Common myeloid progenitor, CD34-positive (primary cell): ENCODE measurements at regions not wholly inside any gene's neighbourhood (a gene's known extent, or its start where the extent isn't known, plus 50 kb on each side); places are given as distances from the start of the nearest gene placed in this dataset.

Experiments
- CTCF ChIA-PET: fragments of 350-600 bp; sonication (Branson Sonifier 250); formaldehyde crosslinking; loops from one replicate; lab custom pipeline; 2021; ENCODE audit warnings: antibody characterized with exemption; lab: Charles Lee
- POLR2A ChIA-PET: fragments of 350-600 bp; sonication (Branson Sonifier 250); formaldehyde crosslinking; loops from one replicate; lab custom pipeline; 2021; ENCODE audit warnings: antibody characterized with exemption; lab: Charles Lee
- DNase-seq, 3 donors: peaks; one replicate each; pipeline versions ENCODE4 v3.0.0 to v3.0.0-alpha.2; 2013
- H3K27ac ChIP-seq, 2 experiments: 1 replicate in 1 of 2; 2 replicates in 1 of 2; pipeline ENCODE4 v1.7.0; 2013; ENCODE audit warnings: inconsistent platforms in 2 of 2, low read length in 2 of 2, mild to moderate bottlenecking in 2 of 2, low read depth in 1 of 2, moderate library complexity in 1 of 2; ENCODE audit not compliant: severe bottlenecking in 2 of 2, insufficient read depth in 1 of 2, poor library complexity in 1 of 2
- H3K27me3 ChIP-seq, 5 experiments: replicated peaks in 2 of 5; 1 replicate in 3 of 5; 2 replicates in 2 of 5; pipeline versions ENCODE4 v1.6.1 to v1.7.0; 2013; ENCODE audit warnings: low read length in 4 of 5, mild to moderate bottlenecking in 2 of 5, moderate library complexity in 2 of 5, inconsistent platforms in 1 of 5; ENCODE audit not compliant: insufficient read depth in 5 of 5, control insufficient read depth in 4 of 5
- H3K36me3 ChIP-seq, 4 experiments: 1 replicate in 2 of 4; 2 replicates in 2 of 4; pipeline versions ENCODE4 v1.6.1 to v1.7.0; 2013; ENCODE audit warnings: low read length in 3 of 4, control low read depth in 1 of 4, mild to moderate bottlenecking in 1 of 4; ENCODE audit not compliant: control insufficient read depth in 4 of 4, insufficient read depth in 4 of 4
- H3K4me1 ChIP-seq, 4 experiments: 1 replicate in 3 of 4; 2 replicates in 1 of 4; pipeline versions ENCODE4 v1.6.1 to v1.7.1; 2013; ENCODE audit warnings: low read length in 3 of 4, mild to moderate bottlenecking in 3 of 4, control low read depth in 1 of 4, inconsistent platforms in 1 of 4, moderate library complexity in 1 of 4; ENCODE audit not compliant: control insufficient read depth in 4 of 4, insufficient read depth in 4 of 4; ENCODE audit errors: control extremely low read depth in 1 of 4
- H3K4me3 ChIP-seq, 7 experiments: 1 replicate in 4 of 7; 2 replicates in 3 of 7; pipeline versions ENCODE4 v1.5.1 to v1.7.0; 2013; ENCODE audit warnings: mild to moderate bottlenecking in 7 of 7, low read length in 6 of 7, moderate library complexity in 6 of 7, inconsistent platforms in 2 of 7, low read depth in 2 of 7, control low read depth in 1 of 7; ENCODE audit not compliant: insufficient read depth in 4 of 7, control insufficient read depth in 1 of 7; ENCODE audit errors: extremely low read depth in 1 of 7
- H3K9me3 ChIP-seq, 5 experiments: 1 replicate in 4 of 5; 2 replicates in 1 of 5; pipeline versions ENCODE4 v1.6.1 to v1.7.1; 2013; ENCODE audit warnings: low read length in 4 of 5, mild to moderate bottlenecking in 2 of 5, inconsistent platforms in 1 of 5, low read depth in 1 of 5, moderate library complexity in 1 of 5; ENCODE audit not compliant: control insufficient read depth in 4 of 5, insufficient read depth in 2 of 5; ENCODE audit errors: control extremely low read depth in 1 of 5
- WGBS: methylation state at CpG from one replicate; pipeline ENCODE4 v1.1.5; 2013; ENCODE audit not compliant: insufficient coverage; 5-methylcytosine and 5-hydroxymethylcytosine counted together

- H3K27me3 ChIP-seq = peaks cover 0 to 2% (median 0%) of the 10 kb centered on the region in 5 experiments
- 94% methylated on average over 3 of the region's 8 CpGs for WGBS
- peaks cover 0 to 17% (median 3%) of the 10 kb centered on the region in 4 experiments for H3K4me1 ChIP-seq
- H3K27ac ChIP-seq = no peak overlapping the region
- no peak for DNase-seq
- CTCF ChIA-PET = no interaction called here
- POLR2A ChIA-PET = no interaction called here
- H3K36me3 ChIP-seq = no peaks in the 10 kb centered on the region
- no peak overlapping the region for H3K4me3 ChIP-seq
- no peaks in the 10 kb centered on the region for H3K9me3 ChIP-seq
Observed at GRCh38 chr4:138696771-138697170, 318.8 kb upstream of the NOCT start.

GRCh38 chr4:138696058-138696457 is 319.5 kb upstream of the NOCT start:
- Histone ChIP-seq H3K27ac (no peak overlapping the region), H3K36me3 (no peaks in the 10 kb centered on the region), H3K9me3 (peaks cover 0 to 2% (median 0%) of the 10 kb centered on the region in 5 experiments), H3K4me3 (no peak overlapping the region), H3K27me3 (peaks cover 0 to 2% (median 0%) of the 10 kb centered on the region in 5 experiments), H3K4me1 (peaks cover 0 to 17% (median 3%) of the 10 kb centered on the region in 4 experiments)
- POLR2A ChIA-PET = no interaction called here
- no CpG with 5 or more reads among the region's 2 CpGs for WGBS
- no peak for DNase-seq
- CTCF ChIA-PET = no interaction called here

- Histone ChIP-seq H3K4me1 (peaks cover 0 to 11% (median 3%) of the 10 kb centered on the region in 4 experiments), H3K9me3 (peaks cover 0 to 2% (median 0%) of the 10 kb centered on the region in 5 experiments), H3K4me3 (no peak overlapping the region), H3K36me3 (no peaks in the 10 kb centered on the region), H3K27me3 (peaks cover 0 to 2% (median 0%) of the 10 kb centered on the region in 5 experiments), H3K27ac (no peak overlapping the region)
- ChIA-PET CTCF (interaction anchor here (0.6 to 0.9 kb wide), 3 partner anchors 10 to 16 kb away, joined by 3 to 4 read pairs (median 3); no protein-coding TSS in a partner anchor), POLR2A (no interaction called here)
- DNase-seq = no peak
- 100% methylated on average over 2 of the region's 3 CpGs for WGBS
Observed at GRCh38 chr4:138693526-138693925, 322.1 kb upstream of the NOCT start.

GRCh38 chr4:138692411-138692810 is 323.2 kb upstream of the NOCT start:
- H3K4me1 ChIP-seq = peaks cover 0 to 4% (median 0%) of the 10 kb centered on the region in 4 experiments
- H3K27me3 ChIP-seq = peaks cover 0 to 2% (median 0%) of the 10 kb centered on the region in 5 experiments
- no peaks in the 10 kb centered on the region for H3K36me3 ChIP-seq
- no peak overlapping the region for H3K27ac ChIP-seq
- H3K4me3 ChIP-seq = no peak overlapping the region
- DNase-seq = no peak
- ChIA-PET CTCF (interaction anchor here (1.9 kb wide), 1 partner anchor 11 kb away, joined by 10 read pairs; no protein-coding TSS in a partner anchor), POLR2A (no interaction called here)
- peaks cover 0 to 2% (median 0%) of the 10 kb centered on the region in 5 experiments for H3K9me3 ChIP-seq

- ChIA-PET CTCF (interaction anchor here (1.4 kb wide), 1 partner anchor 9 kb away, joined by 3 read pairs; no protein-coding TSS in a partner anchor), POLR2A (no interaction called here)
- Histone ChIP-seq H3K4me3 (no peak overlapping the region), H3K27ac (no peak overlapping the region), H3K36me3 (no peaks in the 10 kb centered on the region), H3K4me1 (no peaks in the 10 kb centered on the region), H3K27me3 (peaks cover 0 to 7% (median 0%) of the 10 kb centered on the region in 5 experiments), H3K9me3 (peaks cover 0 to 2% (median 0%) of the 10 kb centered on the region in 5 experiments)
- WGBS = 95% methylated on average over 5 of the region's 6 CpGs
- no peak for DNase-seq
Observed at GRCh38 chr4:138689593-138689992, 326.0 kb upstream of the NOCT start.

- CTCF ChIA-PET = interaction anchor here (0.7 to 1.4 kb wide), 2 partner anchors 8 to 9 kb away, joined by 3 to 4 read pairs; no protein-coding TSS in a partner anchor
- Histone ChIP-seq H3K27me3 (peaks cover 0 to 7% (median 0%) of the 10 kb centered on the region in 5 experiments), H3K4me1 (no peaks in the 10 kb centered on the region), H3K9me3 (peaks cover 0 to 2% (median 0%) of the 10 kb centered on the region in 5 experiments), H3K4me3 (no peak overlapping the region), H3K36me3 (no peaks in the 10 kb centered on the region), H3K27ac (no peak overlapping the region)
- 97% methylated on average over 6 of the region's 9 CpGs for WGBS
- no peak for DNase-seq
- POLR2A ChIA-PET = no interaction called here
Observed at GRCh38 chr4:138689187-138689586, 326.4 kb upstream of the NOCT start.

GRCh38 chr4:138688408-138689085 is 327.0 kb upstream of the NOCT start:
- Histone ChIP-seq H3K4me1 (no peaks in the 10 kb centered on the region), H3K9me3 (peaks cover 0 to 2% (median 0%) of the 10 kb centered on the region in 5 experiments), H3K4me3 (no peak overlapping the region), H3K36me3 (no peaks in the 10 kb centered on the region), H3K27me3 (peaks cover 0 to 8% (median 0%) of the 10 kb centered on the region in 5 experiments), H3K27ac (no peak overlapping the region)
- 96% methylated on average over 11 of the region's 12 CpGs for WGBS
- no peak for DNase-seq
- CTCF ChIA-PET = interaction anchor here (0.7 kb wide), 1 partner anchor 8 kb away, joined by 4 read pairs; no protein-coding TSS in a partner anchor
- POLR2A ChIA-PET = no interaction called here
